Adrenal gland (tissue), 9 donors: ENCODE measurements at regions not wholly inside any gene's neighbourhood (a gene's known extent, or its start where the extent isn't known, plus 50 kb on each side); places are given as distances from the start of the nearest gene placed in this dataset.
A peak's percentile ranks its signal among the peaks of the same experiment; 100 is the strongest.

Experiments
- DNase-seq, 7 donors: peaks; one replicate each; pipeline ENCODE4 v3.0.0-alpha.2; 2019 to 2020
- H3K27ac ChIP-seq, 5 donors: fragments of 200-600 bp; sonication (generic) in 4 of 5; 1 replicate in 3 of 5; 2 replicates in 2 of 5; pipeline versions ENCODE4 v1.5.1 to v1.8.0; 2016 to 2020; ENCODE audit warnings: mild to moderate bottlenecking in 1 of 5
- H3K27me3 ChIP-seq: fragments of 200-600 bp; 2 replicates; pipeline ENCODE4 v1.8.0; 2021
- H3K36me3 ChIP-seq, 2 donors: fragments of 200-600 bp; replicated peaks in 1 of 2; 1 replicate in 1 of 2; 2 replicates in 1 of 2; pipeline versions ENCODE4 v1.5.1 to v1.8.0; 2018 to 2022
- H3K4me1 ChIP-seq, 2 donors: fragments of 200-600 bp; replicated peaks in 1 of 2; 1 replicate in 1 of 2; 2 replicates in 1 of 2; pipeline versions ENCODE4 v1.5.1 to v1.8.0; 2018 to 2021
- H3K4me3 ChIP-seq, 4 donors: fragments of 200-600 bp; sonication (generic) in 3 of 4; one replicate each; pipeline ENCODE4 v1.5.1; 2016 to 2018
- H3K9me3 ChIP-seq, 3 donors: fragments of 200-600 bp; sonication (generic) in 1 of 3; replicated peaks in 1 of 3; 1 replicate in 2 of 3; 2 replicates in 1 of 3; pipeline versions ENCODE4 v1.5.1 to v1.8.0; 2016 to 2021
- POLR2A ChIP-seq, 2 donors: fragments of 450-650 bp; IDR thresholded peaks; one replicate each; pipeline ENCODE4 v1.6.1; 2017; ENCODE audit warnings: antibody characterized with exemption in 2 of 2, mild to moderate bottlenecking in 2 of 2, moderate library complexity in 1 of 2
- WGBS, 4 donors: extraction: QIAGEN DNeasy Blood & Tissue Kit in 2 of 4; methylation state at CpG; one replicate each; pipeline versions ENCODE4 v1.1.5 to v1.1.7; 2013 to 2017; 5-methylcytosine and 5-hydroxymethylcytosine counted together
- intact Hi-C, 2 donors: fragments of 100-400 bp; cut with DNase I; formaldehyde crosslinking; loops; one replicate each; pipeline versions ENCODE4 v1.14.1 to v1.15.0; 2022 to 2023
- TF ChIP-seq, protein P1 (sequence below), 6 experiments: fragments of 450-650 bp in 4 of 6; fragments of 200-600 bp in 2 of 6; sonication (generic) in 1 of 6; IDR thresholded peaks; 1 replicate in 5 of 6; 2 replicates in 1 of 6; pipeline versions ENCODE4 v1.5.1 to v1.8.0; 2016 to 2021; ENCODE audit warnings: antibody characterized with exemption in 6 of 6, mild to moderate bottlenecking in 2 of 6, moderate library complexity in 1 of 6
- donor health status: healthy with polysubstance abuse.
- donor health status: Bipolar disorder and iron deficiency.
- donor health status: DM: yes; HTN: yes; CAD: no.
- donor health status: DM: no; HTN: no; CAD: no.
- donor health status: DM: no; HTN: no; CAD: no.

DNA sequence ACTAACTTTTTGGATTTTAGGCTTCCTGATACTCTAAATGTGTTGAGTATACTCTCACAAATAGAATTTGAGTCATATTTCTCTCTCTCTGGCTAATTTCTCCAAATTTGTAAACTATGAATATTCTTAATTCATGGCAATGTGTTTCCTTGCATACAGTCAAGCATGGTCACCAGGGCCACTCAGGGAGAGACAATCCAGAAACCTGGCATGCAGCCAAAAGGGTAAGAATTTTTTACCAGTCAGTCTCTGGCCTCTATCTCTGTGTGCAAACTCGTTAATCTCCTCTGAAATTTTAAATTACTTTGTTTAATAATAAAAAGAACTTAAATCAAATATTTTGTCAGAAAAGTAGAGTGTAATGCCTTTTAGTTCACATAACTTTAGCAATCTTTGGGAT, 179.8 kb downstream of the OR13H1 start:
- TF ChIP-seq, protein P1, sequence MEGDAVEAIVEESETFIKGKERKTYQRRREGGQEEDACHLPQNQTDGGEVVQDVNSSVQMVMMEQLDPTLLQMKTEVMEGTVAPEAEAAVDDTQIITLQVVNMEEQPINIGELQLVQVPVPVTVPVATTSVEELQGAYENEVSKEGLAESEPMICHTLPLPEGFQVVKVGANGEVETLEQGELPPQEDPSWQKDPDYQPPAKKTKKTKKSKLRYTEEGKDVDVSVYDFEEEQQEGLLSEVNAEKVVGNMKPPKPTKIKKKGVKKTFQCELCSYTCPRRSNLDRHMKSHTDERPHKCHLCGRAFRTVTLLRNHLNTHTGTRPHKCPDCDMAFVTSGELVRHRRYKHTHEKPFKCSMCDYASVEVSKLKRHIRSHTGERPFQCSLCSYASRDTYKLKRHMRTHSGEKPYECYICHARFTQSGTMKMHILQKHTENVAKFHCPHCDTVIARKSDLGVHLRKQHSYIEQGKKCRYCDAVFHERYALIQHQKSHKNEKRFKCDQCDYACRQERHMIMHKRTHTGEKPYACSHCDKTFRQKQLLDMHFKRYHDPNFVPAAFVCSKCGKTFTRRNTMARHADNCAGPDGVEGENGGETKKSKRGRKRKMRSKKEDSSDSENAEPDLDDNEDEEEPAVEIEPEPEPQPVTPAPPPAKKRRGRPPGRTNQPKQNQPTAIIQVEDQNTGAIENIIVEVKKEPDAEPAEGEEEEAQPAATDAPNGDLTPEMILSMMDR (IDR thresholded peaks at IDR 0.05), result no peak
- TF ChIP-seq POLR2A (IDR thresholded peaks at IDR 0.05), result no peak
- intact Hi-C loops, result no loop called here
- 43 to 65% (median 51%) methylated on average over 1 of the region's 1 CpG for WGBS, 4 donors

DNA sequence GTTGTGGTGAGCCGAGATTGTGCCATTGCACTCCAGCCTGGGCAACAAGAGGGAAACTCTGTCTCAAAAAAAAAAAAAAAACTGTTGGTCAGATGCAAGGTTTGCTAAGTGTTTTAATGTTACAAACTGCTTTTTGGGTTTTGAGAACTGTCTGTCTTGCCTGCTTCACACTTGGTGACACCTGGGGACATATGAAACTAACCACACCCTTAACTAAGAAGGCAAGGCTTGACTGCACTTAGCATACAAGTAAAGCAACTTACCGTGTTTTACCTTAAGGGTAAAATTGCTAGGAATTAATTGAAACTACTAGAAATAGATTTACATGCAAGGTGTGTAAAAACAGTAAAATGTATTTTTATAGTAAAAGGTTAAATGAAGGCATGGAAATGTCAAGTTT, 180.4 kb downstream of the OR13H1 start:
- H3K27ac ChIP-seq, result no peak overlapping the region
- H3K36me3 ChIP-seq, result no peaks in the 10 kb centered on the region
- H3K9me3 ChIP-seq, result no peaks in the 10 kb centered on the region
- H3K4me3 ChIP-seq, result no peak overlapping the region
- H3K27me3 ChIP-seq, result peaks cover 16% of the 10 kb centered on the region
- TF ChIP-seq POLR2A (IDR thresholded peaks at IDR 0.05), result no peak
- TF ChIP-seq, protein P1 (IDR thresholded peaks at IDR 0.05), result no peak
- no peak for DNase-seq
- intact Hi-C loops, result no loop called here
- WGBS, 4 donors, result 72 to 100% (median 88%) methylated on average over 1 to 2 of the region's 2 CpGs
- H3K4me1 ChIP-seq, result no peaks in the 10 kb centered on the region

More for the DNA sequence above, 179.8 kb downstream of the OR13H1 start:
- no peaks in the 10 kb centered on the region for H3K36me3 ChIP-seq
- H3K27me3 ChIP-seq, result peaks cover 20% of the 10 kb centered on the region
- H3K4me3 ChIP-seq, result no peak overlapping the region
- DNase-seq, result no peak
- H3K27ac ChIP-seq, result no peak overlapping the region
- no peaks in the 10 kb centered on the region for H3K4me1 ChIP-seq
- no peaks in the 10 kb centered on the region for H3K9me3 ChIP-seq

DNA sequence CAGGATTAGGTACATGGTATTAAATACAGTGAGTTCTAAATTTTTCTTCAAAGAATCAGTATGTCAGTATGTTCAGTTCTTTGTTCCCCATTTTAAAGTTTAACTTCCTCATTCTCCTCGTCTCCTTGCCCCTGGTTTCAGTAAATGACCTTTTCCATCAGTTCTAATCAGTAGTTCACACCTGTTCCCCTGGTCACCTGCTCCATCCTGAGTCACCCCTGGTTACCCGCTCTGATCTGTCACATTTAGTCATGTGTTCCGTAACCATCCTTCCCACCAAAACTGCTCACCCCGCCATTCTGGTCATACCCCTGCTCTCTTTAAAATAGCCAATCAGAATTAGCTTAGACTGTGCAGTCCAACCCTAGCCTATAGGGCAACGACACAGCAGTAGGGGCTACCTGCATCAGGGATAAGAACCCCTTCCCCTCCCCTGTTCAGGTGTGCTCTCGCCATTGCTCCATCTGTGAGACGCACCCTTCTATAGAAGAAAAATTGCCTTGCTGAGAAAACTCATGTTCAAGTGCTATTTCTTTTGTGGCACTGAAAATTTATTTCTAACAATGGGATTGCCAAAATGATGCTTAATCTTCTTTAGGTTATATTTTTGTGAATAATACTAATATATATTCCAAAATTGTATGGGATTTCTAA, 181.3 kb downstream of the OR13H1 start:
- Histone ChIP-seq H3K36me3 (no peaks in the 10 kb centered on the region), H3K4me3 (no peak overlapping the region), H3K4me1 (no peaks in the 10 kb centered on the region), H3K9me3 (no peaks in the 10 kb centered on the region), H3K27ac (no peak overlapping the region), H3K27me3 (peaks cover 9% of the 10 kb centered on the region)
- WGBS, 4 donors, result 56 to 74% (median 65%) methylated on average over 6 to 7 of the region's 7 CpGs
- TF ChIP-seq POLR2A (IDR thresholded peaks at IDR 0.05), result no peak
- TF ChIP-seq, protein P1 (IDR thresholded peaks at IDR 0.05), result no peak
- intact Hi-C loops, result no loop called here
- no peak for DNase-seq

DNA sequence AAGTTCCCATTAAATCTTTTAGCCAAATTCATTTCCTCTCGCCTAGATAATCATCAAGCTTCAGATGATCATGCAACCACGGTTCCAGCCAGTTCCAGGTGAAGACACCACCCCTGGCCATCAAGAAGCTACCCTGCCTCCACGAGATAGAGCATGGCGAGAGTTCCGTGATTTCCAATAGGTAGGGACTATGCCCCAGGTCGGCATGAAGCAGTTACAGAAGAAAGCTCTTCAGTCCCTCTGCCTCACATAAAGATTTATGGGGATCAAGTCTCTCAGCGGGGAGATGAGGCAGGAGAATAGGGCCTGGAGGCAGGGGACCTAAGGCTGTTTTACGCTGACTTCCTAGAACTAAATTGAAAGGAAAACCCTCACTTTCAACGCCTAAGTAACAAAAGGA, 183.9 kb downstream of the OR13H1 start:
- Histone ChIP-seq H3K4me1 (no peaks in the 10 kb centered on the region), H3K9me3 (no peaks in the 10 kb centered on the region), H3K27ac (no peak overlapping the region), H3K36me3 (no peaks in the 10 kb centered on the region), H3K27me3 (no peaks in the 10 kb centered on the region), H3K4me3 (peak overlapping the region in 1 of 4 donors; percentile 55)
- TF ChIP-seq POLR2A (IDR thresholded peaks at IDR 0.05), result no peak
- TF ChIP-seq, protein P1 (IDR thresholded peaks at IDR 0.05), result no peak
- DNase-seq, result no peak
- intact Hi-C loops, result no loop called here
- 66 to 83% (median 74%) methylated on average over 9 of the region's 9 CpGs for WGBS, 4 donors
